CD4-positive, alpha-beta T cell (primary cell): ENCODE measurements at regions not wholly inside any gene's neighbourhood (a gene's known extent, or its start where the extent isn't known, plus 50 kb on each side); places are given as distances from the start of the nearest gene placed in this dataset.

ENCODE experiments used
- ATAC-seq: fragments of 200-7000 bp; cut with Tn5 transposase; one replicate; pipeline ENCODE4 v1.10.0; 2022; ENCODE audit warnings: mild to moderate bottlenecking; ENCODE audit not compliant: poor library complexity
- CTCF ChIA-PET: fragments of 350-600 bp; sonication (Branson Sonifier 250); formaldehyde crosslinking; loops from one replicate; lab custom pipeline; 2021; ENCODE audit warnings: antibody characterized with exemption, inconsistent platforms; lab: Charles Lee
- POLR2A ChIA-PET: fragments of 350-600 bp; sonication (Branson Sonifier 250); formaldehyde crosslinking; loops from one replicate; lab custom pipeline; 2021; ENCODE audit warnings: antibody characterized with exemption, inconsistent platforms; lab: Charles Lee
- DNase-seq, 14 experiments: peaks; one replicate each; pipeline ENCODE4 v3.0.0-alpha.2; 2013 to 2020; ENCODE audit warnings: mixed read lengths in 2 of 14
- H3K27ac ChIP-seq, 2 donors: one replicate each; pipeline versions ENCODE4 v1.5.1 to v1.7.0; 2013; ENCODE audit warnings: low read length in 2 of 2, low read depth in 1 of 2, mild to moderate bottlenecking in 1 of 2
- H3K27me3 ChIP-seq, 2 experiments: 1 replicate in 1 of 2; 2 replicates in 1 of 2; pipeline versions ENCODE4 v1.6.1 to v1.7.0; 2013; ENCODE audit warnings: low read length in 2 of 2, control low read depth in 1 of 2, mild to moderate bottlenecking in 1 of 2, moderate library complexity in 1 of 2; ENCODE audit not compliant: insufficient read depth in 2 of 2, control insufficient read depth in 1 of 2
- H3K36me3 ChIP-seq: one replicate; pipeline ENCODE4 v1.6.1; 2013; ENCODE audit warnings: low read length, control low read depth; ENCODE audit not compliant: insufficient read depth
- H3K4me1 ChIP-seq: one replicate; pipeline ENCODE4 v1.6.1; 2013; ENCODE audit warnings: low read length, control low read depth; ENCODE audit not compliant: insufficient read depth
- H3K4me3 ChIP-seq: one replicate; pipeline ENCODE4 v1.5.1; 2013; ENCODE audit warnings: mild to moderate bottlenecking, low read length, moderate library complexity
- H3K9me3 ChIP-seq, 2 experiments: 1 replicate in 1 of 2; 2 replicates in 1 of 2; pipeline versions ENCODE4 v1.6.1 to v1.7.0; 2013; ENCODE audit warnings: low read length in 2 of 2, mild to moderate bottlenecking in 2 of 2, control low read depth in 1 of 2, moderate library complexity in 1 of 2; ENCODE audit not compliant: control insufficient read depth in 1 of 2, insufficient read depth in 1 of 2
- H3K27ac Mint-ChIP-seq: one replicate; pipeline ENCODE4 v1.8.0; 2020; ENCODE audit warnings: mixed read lengths
- H3K27me3 Mint-ChIP-seq: one replicate; pipeline ENCODE4 v1.8.0; 2021; ENCODE audit warnings: mixed read lengths
- H3K36me3 Mint-ChIP-seq: one replicate; pipeline ENCODE4 v1.8.0; 2021; ENCODE audit warnings: low read depth, mixed read lengths
- H3K4me1 Mint-ChIP-seq: one replicate; pipeline ENCODE4 v1.8.0; 2021; ENCODE audit warnings: low read depth, mixed read lengths
- H3K4me3 Mint-ChIP-seq: one replicate; pipeline ENCODE4 v1.8.0; 2020; ENCODE audit warnings: mild to moderate bottlenecking, mixed read lengths
- H3K9me3 Mint-ChIP-seq: one replicate; pipeline ENCODE4 v1.8.0; 2020; ENCODE audit warnings: mixed read lengths
- intact Hi-C, 2 experiments: fragments of 100-400 bp; cut with DNase I in 1 of 2; cut with micrococcal nuclease in 1 of 2; formaldehyde crosslinking; loops; one replicate each; pipeline versions ENCODE4 v1.15.1 to v1.9.0; 2023 to 2025; cut with DNase I, micrococcal nuclease
- TF ChIP-seq, protein P1 (sequence below): fragments of 200-600 bp; IDR thresholded peaks from one replicate; pipeline ENCODE4 v1.8.0; 2022; ENCODE audit warnings: antibody characterized with exemption, mild to moderate bottlenecking

DNA sequence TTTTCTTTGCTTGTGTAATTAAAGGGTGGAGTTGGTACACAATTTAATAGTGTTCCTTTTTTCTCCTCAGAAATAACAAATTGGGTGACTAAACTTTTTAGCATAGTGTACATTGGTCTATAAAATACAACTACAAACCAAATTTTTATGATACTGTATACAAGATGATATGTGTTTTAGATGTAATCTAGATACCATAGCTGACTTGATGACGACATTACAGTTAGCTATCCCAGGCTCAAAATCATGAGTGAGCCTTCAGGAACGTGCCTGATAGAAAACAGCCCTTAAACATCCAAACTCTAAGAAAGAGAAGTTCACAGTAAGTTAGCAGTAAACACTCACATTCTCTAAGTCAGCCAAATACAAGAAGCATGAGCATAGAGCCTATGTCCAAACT is 99.0 kb upstream of the SSTR1 start:
- ChIA-PET CTCF (interaction anchor here (0.5 kb wide), 1 partner anchor 66 kb away, joined by 3 read pairs; no protein-coding TSS in a partner anchor), POLR2A (no interaction called here)
- H3K27me3 Mint-ChIP-seq = no peaks in the 10 kb centered on the region
- peaks cover 4% of the 10 kb centered on the region for H3K9me3 Mint-ChIP-seq
- ATAC-seq (no peak), DNase-seq (no peak)
- peaks cover 14% of the 10 kb centered on the region for H3K4me1 Mint-ChIP-seq
- peaks cover 5% of the 10 kb centered on the region for H3K4me1 ChIP-seq
- H3K4me3 ChIP-seq = no peak overlapping the region
- TF ChIP-seq, protein P1, sequence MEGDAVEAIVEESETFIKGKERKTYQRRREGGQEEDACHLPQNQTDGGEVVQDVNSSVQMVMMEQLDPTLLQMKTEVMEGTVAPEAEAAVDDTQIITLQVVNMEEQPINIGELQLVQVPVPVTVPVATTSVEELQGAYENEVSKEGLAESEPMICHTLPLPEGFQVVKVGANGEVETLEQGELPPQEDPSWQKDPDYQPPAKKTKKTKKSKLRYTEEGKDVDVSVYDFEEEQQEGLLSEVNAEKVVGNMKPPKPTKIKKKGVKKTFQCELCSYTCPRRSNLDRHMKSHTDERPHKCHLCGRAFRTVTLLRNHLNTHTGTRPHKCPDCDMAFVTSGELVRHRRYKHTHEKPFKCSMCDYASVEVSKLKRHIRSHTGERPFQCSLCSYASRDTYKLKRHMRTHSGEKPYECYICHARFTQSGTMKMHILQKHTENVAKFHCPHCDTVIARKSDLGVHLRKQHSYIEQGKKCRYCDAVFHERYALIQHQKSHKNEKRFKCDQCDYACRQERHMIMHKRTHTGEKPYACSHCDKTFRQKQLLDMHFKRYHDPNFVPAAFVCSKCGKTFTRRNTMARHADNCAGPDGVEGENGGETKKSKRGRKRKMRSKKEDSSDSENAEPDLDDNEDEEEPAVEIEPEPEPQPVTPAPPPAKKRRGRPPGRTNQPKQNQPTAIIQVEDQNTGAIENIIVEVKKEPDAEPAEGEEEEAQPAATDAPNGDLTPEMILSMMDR = no peak
- H3K4me3 Mint-ChIP-seq = no peak overlapping the region
- intact Hi-C loops = no loop called here
- H3K27ac Mint-ChIP-seq = no peak overlapping the region
- H3K36me3 ChIP-seq = no peaks in the 10 kb centered on the region
- no peak overlapping the region for H3K27ac ChIP-seq
- H3K9me3 ChIP-seq = no peaks in the 10 kb centered on the region
- no peaks in the 10 kb centered on the region for H3K27me3 ChIP-seq
- no peaks in the 10 kb centered on the region for H3K36me3 Mint-ChIP-seq

DNA sequence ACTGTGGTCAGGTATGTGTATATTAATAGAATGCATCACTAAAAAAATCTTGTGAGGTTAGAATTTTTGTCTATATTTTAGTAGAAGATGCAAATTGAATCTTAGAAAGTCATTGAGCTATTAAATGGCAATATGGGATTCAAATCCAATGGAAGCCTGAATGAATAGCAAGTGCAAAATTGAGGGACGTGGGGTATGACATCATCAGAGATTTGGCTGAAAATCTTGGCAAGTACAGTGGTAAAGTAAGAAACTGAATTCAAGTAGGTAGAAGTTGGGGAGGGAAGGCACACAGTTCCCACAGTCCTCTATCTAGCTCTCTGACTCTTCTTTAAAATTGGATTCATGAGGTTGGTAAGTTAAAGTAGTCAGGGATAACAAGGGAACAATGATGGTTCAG is 97.4 kb upstream of the SSTR1 start:
- H3K36me3 Mint-ChIP-seq = no peaks in the 10 kb centered on the region
- H3K27me3 Mint-ChIP-seq = no peaks in the 10 kb centered on the region
- H3K4me1 Mint-ChIP-seq = peaks cover 7% of the 10 kb centered on the region
- peaks cover 4% of the 10 kb centered on the region for H3K9me3 Mint-ChIP-seq
- ChIA-PET CTCF (no interaction called here), POLR2A (no interaction called here)
- no peak overlapping the region for H3K4me3 Mint-ChIP-seq
- no peak for ATAC-seq
- intact Hi-C loops = no loop called here
- H3K27me3 ChIP-seq = no peaks in the 10 kb centered on the region
- no peak overlapping the region for H3K27ac ChIP-seq
- peaks cover 5% of the 10 kb centered on the region for H3K4me1 ChIP-seq
- no peaks in the 10 kb centered on the region for H3K9me3 ChIP-seq
- TF ChIP-seq, protein P1 = no peak
- no peak for DNase-seq
- H3K27ac Mint-ChIP-seq = no peak overlapping the region
- no peak overlapping the region for H3K4me3 ChIP-seq
- H3K36me3 ChIP-seq = no peaks in the 10 kb centered on the region

DNA sequence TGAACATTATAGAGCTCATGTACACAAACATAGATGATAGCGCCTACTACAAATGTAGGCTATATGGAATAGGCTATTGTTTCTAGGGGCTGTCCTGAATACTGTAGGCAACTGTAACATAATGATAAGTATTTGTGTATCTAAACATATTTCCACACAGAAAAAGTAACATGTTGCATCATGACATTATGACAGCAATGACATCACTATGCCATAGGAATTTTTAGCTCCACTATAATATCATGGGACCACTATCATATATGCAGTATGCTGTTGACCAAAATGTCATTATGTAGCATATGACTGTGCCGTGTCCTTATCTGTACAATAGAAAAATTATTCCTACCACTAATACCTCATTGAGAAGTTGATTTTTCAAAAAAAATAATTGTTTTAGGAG is 96.7 kb upstream of the SSTR1 start:
- H3K4me1 Mint-ChIP-seq = peaks cover 7% of the 10 kb centered on the region
- no peak overlapping the region for H3K4me3 ChIP-seq
- no peaks in the 10 kb centered on the region for H3K27me3 Mint-ChIP-seq
- DNase-seq (no peak), ATAC-seq (no peak)
- H3K27ac Mint-ChIP-seq = no peak overlapping the region
- H3K36me3 ChIP-seq = no peaks in the 10 kb centered on the region
- H3K4me3 Mint-ChIP-seq = no peak overlapping the region
- ChIA-PET CTCF (no interaction called here), POLR2A (no interaction called here)
- intact Hi-C loops = no loop called here
- TF ChIP-seq, protein P1 = no peak
- H3K27ac ChIP-seq = no peak overlapping the region
- H3K9me3 Mint-ChIP-seq = peaks cover 4% of the 10 kb centered on the region
- peaks cover 5% of the 10 kb centered on the region for H3K4me1 ChIP-seq
- H3K36me3 Mint-ChIP-seq = no peaks in the 10 kb centered on the region
- H3K9me3 ChIP-seq = no peaks in the 10 kb centered on the region
- H3K27me3 ChIP-seq = no peaks in the 10 kb centered on the region
